Lower leg skin (tissue), 3 donors: ENCODE measurements at regions not wholly inside any gene's neighbourhood (a gene's known extent, or its start where the extent isn't known, plus 50 kb on each side); places are given as distances from the start of the nearest gene placed in this dataset.

Source experiments
- CTCF ChIP-seq, 3 donors: fragments of 450-650 bp; IDR thresholded peaks; one replicate each; pipeline ENCODE4 v1.5.1; 2016; ENCODE audit warnings: antibody characterized with exemption in 3 of 3, mild to moderate bottlenecking in 3 of 3, moderate library complexity in 2 of 3
- POLR2A ChIP-seq, 2 donors: fragments of 450-650 bp; IDR thresholded peaks; one replicate each; pipeline ENCODE4 v1.6.1; 2016 to 2017; ENCODE audit warnings: antibody characterized with exemption in 2 of 2, mild to moderate bottlenecking in 1 of 2, moderate library complexity in 1 of 2

GRCh38 chr18:46401486-46402070, 255.4 kb downstream of the LOXHD1 start:
- TF ChIP-seq CTCF (IDR thresholded peaks at IDR 0.05) (no peak), POLR2A (IDR thresholded peaks at IDR 0.05) (no peak)
